Testis (tissue), 2 donors: ENCODE measurements at regions not wholly inside any gene's neighbourhood (a gene's known extent, or its start where the extent isn't known, plus 50 kb on each side); places are given as distances from the start of the nearest gene placed in this dataset.

Experiments
- DNase-seq: peaks from one replicate; pipeline ENCODE4 v3.0.0-alpha.2; 2019
- H3K27ac ChIP-seq, 2 donors: fragments of 200-600 bp; sonication (generic); one replicate each; pipeline ENCODE4 v1.5.1; 2019
- H3K27me3 ChIP-seq: fragments of 200-600 bp; sonication (generic); one replicate; pipeline ENCODE4 v1.5.1; 2019
- H3K36me3 ChIP-seq: fragments of 200-600 bp; sonication (generic); one replicate; pipeline ENCODE4 v1.5.1; 2017; ENCODE audit warnings: low read depth; ENCODE audit errors: missing control alignments
- H3K4me1 ChIP-seq: fragments of 200-600 bp; sonication (generic); one replicate; pipeline ENCODE4 v1.5.1; 2019
- H3K4me3 ChIP-seq, 2 donors: fragments of 200-600 bp; sonication (generic); one replicate each; pipeline ENCODE4 v1.5.1; 2017 to 2019
- H3K9me3 ChIP-seq: fragments of 200-600 bp; sonication (generic); one replicate; pipeline ENCODE4 v1.5.1; 2017
- POLR2A ChIP-seq: fragments of 450-650 bp; IDR thresholded peaks from one replicate; pipeline ENCODE4 v1.6.1; 2017; ENCODE audit warnings: antibody characterized with exemption, mild to moderate bottlenecking, moderate library complexity
- WGBS, 2 donors: methylation state at CpG; one replicate each; pipeline ENCODE4 v1.1.5; 2018; 5-methylcytosine and 5-hydroxymethylcytosine counted together
- intact Hi-C: fragments of 100-400 bp; cut with DNase I; formaldehyde crosslinking; loops from one replicate; pipeline ENCODE4 v1.15.1; 2023; ENCODE audit warnings: low total_unique reads
- TF ChIP-seq, protein P1 (sequence below), 3 experiments: fragments of 450-650 bp in 2 of 3; fragments of 200-600 bp in 1 of 3; sonication (generic) in 1 of 3; IDR thresholded peaks; one replicate each; pipeline ENCODE4 v1.5.1; 2016 to 2019; ENCODE audit warnings: antibody characterized with exemption in 3 of 3, mild to moderate bottlenecking in 2 of 3, moderate library complexity in 1 of 3

DNA sequence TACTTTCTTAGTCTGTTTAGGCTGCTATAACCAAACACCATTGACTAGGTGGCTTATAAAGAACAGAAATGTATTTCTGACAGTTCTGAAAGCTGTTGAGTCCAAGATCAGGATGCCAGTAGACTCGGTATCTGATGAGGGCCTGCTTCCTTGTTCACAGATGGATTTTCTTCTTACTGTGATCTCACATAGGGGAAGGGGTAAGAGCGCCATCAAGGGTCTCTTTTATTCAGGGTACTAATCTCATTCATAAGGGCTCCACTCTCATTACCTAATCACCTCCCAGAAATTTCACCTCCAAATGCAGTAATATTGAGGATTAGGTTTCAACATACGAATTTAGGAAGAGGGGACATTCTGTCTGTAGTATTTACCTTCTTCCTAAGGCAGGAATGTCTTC, 384.0 kb upstream of the DMAC1 start:
- TF ChIP-seq, protein P1, sequence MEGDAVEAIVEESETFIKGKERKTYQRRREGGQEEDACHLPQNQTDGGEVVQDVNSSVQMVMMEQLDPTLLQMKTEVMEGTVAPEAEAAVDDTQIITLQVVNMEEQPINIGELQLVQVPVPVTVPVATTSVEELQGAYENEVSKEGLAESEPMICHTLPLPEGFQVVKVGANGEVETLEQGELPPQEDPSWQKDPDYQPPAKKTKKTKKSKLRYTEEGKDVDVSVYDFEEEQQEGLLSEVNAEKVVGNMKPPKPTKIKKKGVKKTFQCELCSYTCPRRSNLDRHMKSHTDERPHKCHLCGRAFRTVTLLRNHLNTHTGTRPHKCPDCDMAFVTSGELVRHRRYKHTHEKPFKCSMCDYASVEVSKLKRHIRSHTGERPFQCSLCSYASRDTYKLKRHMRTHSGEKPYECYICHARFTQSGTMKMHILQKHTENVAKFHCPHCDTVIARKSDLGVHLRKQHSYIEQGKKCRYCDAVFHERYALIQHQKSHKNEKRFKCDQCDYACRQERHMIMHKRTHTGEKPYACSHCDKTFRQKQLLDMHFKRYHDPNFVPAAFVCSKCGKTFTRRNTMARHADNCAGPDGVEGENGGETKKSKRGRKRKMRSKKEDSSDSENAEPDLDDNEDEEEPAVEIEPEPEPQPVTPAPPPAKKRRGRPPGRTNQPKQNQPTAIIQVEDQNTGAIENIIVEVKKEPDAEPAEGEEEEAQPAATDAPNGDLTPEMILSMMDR (IDR thresholded peaks at IDR 0.05): no peak
- no peak for TF ChIP-seq POLR2A
- no peaks in the 10 kb centered on the region for H3K27me3 ChIP-seq
- H3K9me3 ChIP-seq: no peaks in the 10 kb centered on the region
- no peaks in the 10 kb centered on the region for H3K36me3 ChIP-seq
- no peaks in the 10 kb centered on the region for H3K4me1 ChIP-seq
- no peak overlapping the region for H3K27ac ChIP-seq
- WGBS, 2 donors: 91% methylated on average over 3 of the region's 3 CpGs
- no peak overlapping the region for H3K4me3 ChIP-seq
- DNase-seq: no peak
- intact Hi-C loops: no loop called here

DNA sequence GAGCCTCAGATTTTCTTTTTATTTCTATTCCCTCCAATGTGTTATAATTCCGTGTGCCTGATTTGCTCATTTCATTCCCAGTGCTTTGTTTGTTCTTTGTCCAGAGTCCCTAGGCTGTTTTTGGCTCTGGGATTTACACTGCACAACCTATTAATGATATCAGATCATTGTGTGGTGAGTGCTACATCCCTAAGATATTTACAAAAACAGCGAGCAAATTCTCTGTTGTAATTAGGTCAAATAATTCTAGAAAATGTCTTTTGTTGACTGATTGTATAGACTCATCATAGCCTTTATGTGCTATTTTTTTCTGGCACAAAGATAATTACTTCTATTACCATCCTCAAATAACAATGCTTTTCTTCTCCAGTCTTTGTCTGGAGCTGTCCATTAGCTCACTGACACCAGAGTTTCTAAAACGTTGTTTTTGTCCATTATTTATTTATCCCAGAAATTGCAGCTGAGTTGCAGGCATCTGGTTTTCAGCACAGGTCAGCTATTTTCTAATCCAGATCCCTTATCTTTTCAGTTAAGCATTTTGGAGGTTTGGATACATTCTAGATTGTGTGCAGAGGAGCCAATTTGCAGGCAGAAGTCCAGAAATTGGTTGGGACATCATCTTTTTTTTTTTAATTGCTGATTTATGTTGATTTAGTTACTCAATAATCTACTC, 379.9 kb upstream of the DMAC1 start:
- Histone ChIP-seq H3K27me3 (no peaks in the 10 kb centered on the region), H3K4me1 (no peaks in the 10 kb centered on the region), H3K4me3 (no peak overlapping the region), H3K36me3 (no peaks in the 10 kb centered on the region), H3K27ac (no peak overlapping the region), H3K9me3 (no peaks in the 10 kb centered on the region)
- intact Hi-C loops: no loop called here
- 40 to 41% methylated on average over 3 of the region's 3 CpGs for WGBS, 2 donors
- no peak for TF ChIP-seq POLR2A
- TF ChIP-seq, protein P1 (IDR thresholded peaks at IDR 0.05): no peak
- no peak for DNase-seq

DNA sequence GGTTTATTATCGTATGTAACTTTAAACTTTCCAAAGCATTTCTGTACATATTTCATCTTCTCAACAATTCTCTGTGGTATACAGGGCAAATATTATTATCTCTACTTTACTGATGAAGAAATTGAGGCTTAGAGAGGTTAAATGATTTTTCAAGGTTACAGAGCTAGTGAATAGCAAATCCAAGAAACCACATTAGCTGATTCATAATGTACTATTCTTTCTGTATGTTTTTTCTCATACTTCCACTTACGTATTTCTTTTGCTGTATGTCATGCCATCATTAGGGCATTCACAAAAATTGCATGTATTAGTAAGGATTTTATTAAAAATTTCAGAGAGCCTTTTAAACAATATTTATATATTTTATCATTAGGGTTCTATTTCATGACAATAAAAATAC, 372.4 kb upstream of the DMAC1 start:
- Histone ChIP-seq H3K4me1 (no peaks in the 10 kb centered on the region), H3K9me3 (no peaks in the 10 kb centered on the region), H3K4me3 (no peak overlapping the region), H3K27me3 (no peaks in the 10 kb centered on the region), H3K27ac (no peak overlapping the region), H3K36me3 (no peaks in the 10 kb centered on the region)
- DNase-seq: no peak
- WGBS, 2 donors: 82 to 84% methylated on average over 2 of the region's 2 CpGs
- intact Hi-C loops: no loop called here
- TF ChIP-seq, protein P1 (IDR thresholded peaks at IDR 0.05): no peak
- no peak for TF ChIP-seq POLR2A

GRCh38 chr9:8168916-8169438, 369.4 kb upstream of the DMAC1 start:
- H3K4me3 ChIP-seq: no peak overlapping the region
- H3K9me3 ChIP-seq: no peaks in the 10 kb centered on the region
- no peaks in the 10 kb centered on the region for H3K27me3 ChIP-seq
- DNase-seq: no peak
- H3K36me3 ChIP-seq: no peaks in the 10 kb centered on the region
- H3K27ac ChIP-seq: no peak overlapping the region
- intact Hi-C loops: no loop called here
- WGBS, 2 donors: 35 to 52% methylated on average over 2 of the region's 2 CpGs
- no peaks in the 10 kb centered on the region for H3K4me1 ChIP-seq
- TF ChIP-seq, protein P1 (IDR thresholded peaks at IDR 0.05): no peak
- TF ChIP-seq POLR2A: no peak

GRCh38 chr9:8160787-8161186, 361.2 kb upstream of the DMAC1 start:
- TF ChIP-seq, protein P1 (IDR thresholded peaks at IDR 0.05): no peak
- no peak for TF ChIP-seq POLR2A
- no peak overlapping the region for H3K27ac ChIP-seq
- WGBS, 2 donors: 77 to 80% methylated on average over 1 of the region's 1 CpG
- no peak overlapping the region for H3K4me3 ChIP-seq
- no peaks in the 10 kb centered on the region for H3K36me3 ChIP-seq
- intact Hi-C loops: no loop called here
- no peaks in the 10 kb centered on the region for H3K4me1 ChIP-seq
- no peaks in the 10 kb centered on the region for H3K9me3 ChIP-seq
- DNase-seq: no peak
- H3K27me3 ChIP-seq: no peaks in the 10 kb centered on the region
